Astrocyte (in vitro differentiated cells and primary cell): ENCODE measurements at regions not wholly inside any gene's neighbourhood (a gene's known extent, or its start where the extent isn't known, plus 50 kb on each side); places are given as distances from the start of the nearest gene placed in this dataset.

Experiments used
- EZH2 ChIP-seq: IDR thresholded peaks from 2 replicates; pipeline ENCODE4 v1.6.1; 2012; ENCODE audit warnings: mild to moderate bottlenecking, low read length, inconsistent platforms; ENCODE audit not compliant: insufficient read depth
- TF ChIP-seq, protein P1 (sequence below): IDR thresholded peaks from 2 replicates; pipeline ENCODE4 v1.5.1; 2011; ENCODE audit warnings: low read depth, mild to moderate bottlenecking, inconsistent platforms, low read length, moderate library complexity; ENCODE audit not compliant: insufficient read depth

DNA sequence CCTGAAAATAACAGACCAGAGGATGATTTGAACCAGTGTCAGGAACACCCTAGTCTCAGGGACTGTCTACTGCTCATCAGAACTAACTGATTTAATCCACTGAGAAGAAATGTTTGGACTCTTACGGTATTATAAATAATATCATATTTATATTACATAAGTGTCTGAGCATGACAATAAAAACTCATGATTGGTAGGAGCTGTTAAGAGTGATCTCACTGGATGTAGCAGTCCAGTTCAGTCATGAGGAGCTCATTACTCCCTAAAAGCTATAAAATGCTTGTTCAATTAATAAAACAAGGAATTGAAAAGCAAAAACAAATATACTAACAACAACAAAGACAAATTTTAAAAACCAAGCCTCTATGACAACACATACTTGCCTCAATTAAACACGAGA lies 68.8 kb upstream of the BCL9 start:
- TF ChIP-seq, protein P1, sequence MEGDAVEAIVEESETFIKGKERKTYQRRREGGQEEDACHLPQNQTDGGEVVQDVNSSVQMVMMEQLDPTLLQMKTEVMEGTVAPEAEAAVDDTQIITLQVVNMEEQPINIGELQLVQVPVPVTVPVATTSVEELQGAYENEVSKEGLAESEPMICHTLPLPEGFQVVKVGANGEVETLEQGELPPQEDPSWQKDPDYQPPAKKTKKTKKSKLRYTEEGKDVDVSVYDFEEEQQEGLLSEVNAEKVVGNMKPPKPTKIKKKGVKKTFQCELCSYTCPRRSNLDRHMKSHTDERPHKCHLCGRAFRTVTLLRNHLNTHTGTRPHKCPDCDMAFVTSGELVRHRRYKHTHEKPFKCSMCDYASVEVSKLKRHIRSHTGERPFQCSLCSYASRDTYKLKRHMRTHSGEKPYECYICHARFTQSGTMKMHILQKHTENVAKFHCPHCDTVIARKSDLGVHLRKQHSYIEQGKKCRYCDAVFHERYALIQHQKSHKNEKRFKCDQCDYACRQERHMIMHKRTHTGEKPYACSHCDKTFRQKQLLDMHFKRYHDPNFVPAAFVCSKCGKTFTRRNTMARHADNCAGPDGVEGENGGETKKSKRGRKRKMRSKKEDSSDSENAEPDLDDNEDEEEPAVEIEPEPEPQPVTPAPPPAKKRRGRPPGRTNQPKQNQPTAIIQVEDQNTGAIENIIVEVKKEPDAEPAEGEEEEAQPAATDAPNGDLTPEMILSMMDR: no peak
- no peak for TF ChIP-seq EZH2
